DND-41 (cell line): ENCODE measurements at regions not wholly inside any gene's neighbourhood (a gene's known extent, or its start where the extent isn't known, plus 50 kb on each side); places are given as distances from the start of the nearest gene placed in this dataset.
"Not testable (repeated sequence)": the region's sequence is repeated elsewhere in the genome, so short reads cannot be mapped to it uniquely, and the experiment has no call there.

Source experiments
- ATAC-seq: fragments of 200-7000 bp; cut with Tn5 transposase; 3 replicates; pipeline ENCODE4 v1.9.1; 2021; ENCODE audit warnings: low read depth; ENCODE audit not compliant: insufficient read depth
- DNase-seq: peaks from one replicate; pipeline ENCODE4 v3.0.0-alpha.2; 2020
- H2AFZ ChIP-seq: 2 replicates; pipeline ENCODE4 v1.6.0; 2012; ENCODE audit warnings: low read depth, low read length
- H3K27ac ChIP-seq: 2 replicates; pipeline ENCODE4 v1.5.1; 2012; ENCODE audit warnings: low read length, inconsistent platforms
- H3K27me3 ChIP-seq: fragments of 200-600 bp; sonication (generic); 2 replicates; pipeline ENCODE4 v1.6.0; 2012; ENCODE audit warnings: low read length, mild to moderate bottlenecking, inconsistent platforms; ENCODE audit not compliant: insufficient read depth, poor library complexity
- H3K36me3 ChIP-seq: 2 replicates; pipeline ENCODE4 v1.5.1; 2012; ENCODE audit warnings: low read length, inconsistent platforms; ENCODE audit not compliant: insufficient read depth
- H3K4me1 ChIP-seq: 2 replicates; pipeline ENCODE4 v1.5.1; 2012; ENCODE audit warnings: mild to moderate bottlenecking, low read length; ENCODE audit not compliant: insufficient read depth
- H3K4me2 ChIP-seq: 2 replicates; pipeline ENCODE4 v1.6.0; 2012; ENCODE audit warnings: mild to moderate bottlenecking, moderate library complexity, low read length, inconsistent platforms; ENCODE audit not compliant: insufficient read depth
- H3K4me3 ChIP-seq, 2 experiments: fragments of 200-600 bp in 1 of 2; shearing (Covaris generic) in 1 of 2; 2 replicates each; pipeline ENCODE4 v1.5.1; 2012 to 2016; ENCODE audit warnings: inconsistent platforms in 2 of 2, low read length in 2 of 2, mild to moderate bottlenecking in 2 of 2, low read depth in 1 of 2, moderate library complexity in 1 of 2
- H3K79me2 ChIP-seq: 2 replicates; pipeline ENCODE4 v1.6.0; 2012; ENCODE audit warnings: low read length, inconsistent platforms; ENCODE audit not compliant: insufficient read depth
- H3K9ac ChIP-seq: 2 replicates; pipeline ENCODE4 v1.6.0; 2012; ENCODE audit warnings: low read depth, mild to moderate bottlenecking, inconsistent platforms, low read length, moderate library complexity
- H3K9me3 ChIP-seq: 2 replicates; pipeline ENCODE4 v1.5.1; 2012; ENCODE audit warnings: low read length, moderate library complexity, mild to moderate bottlenecking, inconsistent platforms; ENCODE audit not compliant: insufficient read depth, severe bottlenecking
- H4K20me1 ChIP-seq: 2 replicates; pipeline ENCODE4 v1.6.0; 2012; ENCODE audit warnings: low read length; ENCODE audit not compliant: insufficient read depth
- EZH2 ChIP-seq: IDR thresholded peaks from 3 replicates; pipeline ENCODE4 v1.6.1; 2012; ENCODE audit warnings: borderline replicate concordance, low read depth, mild to moderate bottlenecking, moderate library complexity, low read length, inconsistent platforms; ENCODE audit not compliant: severe bottlenecking
- TF ChIP-seq, protein P1 (sequence below): IDR thresholded peaks from 2 replicates; pipeline ENCODE4 v1.5.1; 2012; ENCODE audit warnings: borderline replicate concordance, low read length, moderate library complexity, mild to moderate bottlenecking; ENCODE audit not compliant: poor library complexity, severe bottlenecking; ENCODE audit errors: extremely low read depth

DNA sequence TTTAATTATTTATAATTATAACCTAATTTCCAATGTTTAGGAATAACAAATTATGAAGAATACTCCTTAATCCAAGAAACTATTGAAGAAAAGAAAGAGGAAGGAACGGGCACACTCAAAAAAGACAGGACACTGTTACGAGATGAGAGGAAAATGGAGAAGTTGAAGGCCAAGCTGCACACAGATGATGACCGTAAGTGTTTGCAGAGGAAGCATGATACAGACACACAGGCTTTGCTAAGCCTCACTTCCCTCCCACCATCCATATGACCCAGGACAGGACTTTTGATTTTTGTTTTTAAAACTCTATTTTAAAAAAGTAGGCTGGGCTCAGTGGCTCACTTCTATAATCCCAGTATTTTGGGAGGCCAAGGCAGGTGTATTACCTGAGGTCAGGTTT lies 389.4 kb upstream of the TPM1 start:
- H3K27me3 ChIP-seq = no peaks in the 10 kb centered on the region
- TF ChIP-seq EZH2 = no peak
- TF ChIP-seq, protein P1, sequence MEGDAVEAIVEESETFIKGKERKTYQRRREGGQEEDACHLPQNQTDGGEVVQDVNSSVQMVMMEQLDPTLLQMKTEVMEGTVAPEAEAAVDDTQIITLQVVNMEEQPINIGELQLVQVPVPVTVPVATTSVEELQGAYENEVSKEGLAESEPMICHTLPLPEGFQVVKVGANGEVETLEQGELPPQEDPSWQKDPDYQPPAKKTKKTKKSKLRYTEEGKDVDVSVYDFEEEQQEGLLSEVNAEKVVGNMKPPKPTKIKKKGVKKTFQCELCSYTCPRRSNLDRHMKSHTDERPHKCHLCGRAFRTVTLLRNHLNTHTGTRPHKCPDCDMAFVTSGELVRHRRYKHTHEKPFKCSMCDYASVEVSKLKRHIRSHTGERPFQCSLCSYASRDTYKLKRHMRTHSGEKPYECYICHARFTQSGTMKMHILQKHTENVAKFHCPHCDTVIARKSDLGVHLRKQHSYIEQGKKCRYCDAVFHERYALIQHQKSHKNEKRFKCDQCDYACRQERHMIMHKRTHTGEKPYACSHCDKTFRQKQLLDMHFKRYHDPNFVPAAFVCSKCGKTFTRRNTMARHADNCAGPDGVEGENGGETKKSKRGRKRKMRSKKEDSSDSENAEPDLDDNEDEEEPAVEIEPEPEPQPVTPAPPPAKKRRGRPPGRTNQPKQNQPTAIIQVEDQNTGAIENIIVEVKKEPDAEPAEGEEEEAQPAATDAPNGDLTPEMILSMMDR = no peak
- no peaks in the 10 kb centered on the region for H3K4me1 ChIP-seq
- H2AFZ ChIP-seq = no peak overlapping the region
- H3K4me2 ChIP-seq = no peak overlapping the region
- ATAC-seq (no peak), DNase-seq (no peak)
- no peaks in the 10 kb centered on the region for H3K36me3 ChIP-seq
- H4K20me1 ChIP-seq = no peaks in the 10 kb centered on the region
- no peaks in the 10 kb centered on the region for H3K9me3 ChIP-seq
- H3K4me3 ChIP-seq = no peak overlapping the region
- no peaks in the 10 kb centered on the region for H3K79me2 ChIP-seq
- no peak overlapping the region for H3K27ac ChIP-seq
- H3K9ac ChIP-seq = no peak overlapping the region

DNA sequence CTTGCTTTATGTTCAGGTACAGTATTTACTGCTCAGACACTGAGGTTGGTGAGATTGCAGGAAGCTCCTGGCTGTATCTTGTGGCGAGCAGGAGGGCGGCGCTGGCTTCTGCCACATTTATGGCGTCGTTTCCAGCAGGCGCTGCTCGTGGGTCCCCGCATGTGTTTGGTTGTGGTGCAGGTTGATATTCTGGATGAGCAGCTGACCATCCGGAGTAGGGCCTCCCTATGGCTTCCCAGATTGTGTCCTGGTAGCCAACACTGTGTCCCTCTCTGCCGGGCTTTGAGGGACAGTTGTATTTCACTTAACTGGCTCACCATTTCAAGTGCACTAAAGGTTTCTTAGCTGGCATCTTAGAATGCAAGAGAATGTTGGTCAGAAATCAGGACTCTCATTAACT lies 386.5 kb upstream of the TPM1 start:
- DNase-seq = no peak
- H3K36me3 ChIP-seq = no peaks in the 10 kb centered on the region
- TF ChIP-seq, protein P1 = no peak
- no peak for TF ChIP-seq EZH2
- no peak overlapping the region for H3K27ac ChIP-seq
- no peaks in the 10 kb centered on the region for H3K79me2 ChIP-seq
- H3K9ac ChIP-seq = no peak overlapping the region
- H4K20me1 ChIP-seq = no peaks in the 10 kb centered on the region
- H3K4me2 ChIP-seq = no peak overlapping the region
- H3K27me3 ChIP-seq = peaks cover 3% of the 10 kb centered on the region
- no peak for ATAC-seq
- no peaks in the 10 kb centered on the region for H3K4me1 ChIP-seq
- no peak overlapping the region for H3K4me3 ChIP-seq
- H3K9me3 ChIP-seq = no peaks in the 10 kb centered on the region
- no peak overlapping the region for H2AFZ ChIP-seq

DNA sequence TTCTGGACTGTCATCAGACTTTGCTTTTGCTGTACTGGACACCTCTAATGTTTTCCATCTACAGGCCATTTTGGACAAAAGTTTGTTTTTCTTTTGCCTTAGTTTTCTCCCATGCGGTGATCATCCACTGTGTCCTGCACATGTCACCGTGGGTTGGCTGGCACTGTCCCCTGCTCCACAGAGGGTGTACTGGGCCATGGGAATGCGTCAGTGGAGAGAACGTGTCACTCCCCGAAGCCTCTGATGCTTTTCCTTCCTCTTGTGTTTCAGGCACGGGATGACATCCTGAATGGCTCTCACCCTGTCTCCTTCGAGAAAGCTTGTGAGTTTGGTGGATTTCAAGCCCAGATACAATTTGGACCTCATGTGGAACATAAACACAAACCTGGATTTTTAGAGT lies 385.0 kb upstream of the TPM1 start:
- not testable (repeated sequence) for H3K79me2 ChIP-seq, H2AFZ ChIP-seq, DNase-seq, H3K4me2 ChIP-seq, H3K27ac ChIP-seq, H3K36me3 ChIP-seq, H3K4me3 ChIP-seq, H4K20me1 ChIP-seq, H3K9ac ChIP-seq, H3K27me3 ChIP-seq, ATAC-seq, H3K9me3 ChIP-seq, H3K4me1 ChIP-seq

DNA sequence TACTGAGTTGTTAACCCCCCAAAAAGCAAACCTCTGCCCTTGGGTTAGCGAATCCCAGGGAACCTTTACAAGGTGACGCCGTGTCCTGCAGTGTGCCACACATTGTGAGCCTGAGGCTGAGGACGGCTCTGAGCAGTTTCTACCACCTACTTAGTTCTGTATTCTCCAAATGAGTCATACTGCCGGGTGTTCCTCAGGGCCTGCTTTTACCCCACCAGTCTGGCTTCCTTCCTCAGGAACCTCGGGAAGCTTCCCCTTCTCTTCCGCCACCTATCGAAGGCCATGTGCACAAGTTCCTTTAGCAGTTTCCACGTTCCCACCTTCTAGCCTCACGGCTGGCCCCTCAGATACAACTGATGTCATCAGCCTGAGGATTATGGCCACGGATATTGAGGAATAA lies 384.0 kb upstream of the TPM1 start:
- ATAC-seq = no peak
- H3K9ac ChIP-seq = no peak overlapping the region
- H3K27me3 ChIP-seq = peaks cover 3% of the 10 kb centered on the region
- TF ChIP-seq, protein P1 = no peak
- TF ChIP-seq EZH2 = no peak
- no peak for DNase-seq
- no peak overlapping the region for H3K4me3 ChIP-seq
- no peak overlapping the region for H3K27ac ChIP-seq
- no peaks in the 10 kb centered on the region for H3K36me3 ChIP-seq
- H3K9me3 ChIP-seq = no peaks in the 10 kb centered on the region
- no peak overlapping the region for H2AFZ ChIP-seq
- no peaks in the 10 kb centered on the region for H3K4me1 ChIP-seq
- no peaks in the 10 kb centered on the region for H3K79me2 ChIP-seq
- H3K4me2 ChIP-seq = no peak overlapping the region
- H4K20me1 ChIP-seq = no peaks in the 10 kb centered on the region
